ENCODE measurements at regions not wholly inside any gene's neighbourhood (a gene's known extent, or its start where the extent isn't known, plus 50 kb on each side); places are given as distances from the start of the nearest gene placed in this dataset.
A peak's percentile ranks its signal among the peaks of the same experiment; 100 is the strongest.

DNA sequence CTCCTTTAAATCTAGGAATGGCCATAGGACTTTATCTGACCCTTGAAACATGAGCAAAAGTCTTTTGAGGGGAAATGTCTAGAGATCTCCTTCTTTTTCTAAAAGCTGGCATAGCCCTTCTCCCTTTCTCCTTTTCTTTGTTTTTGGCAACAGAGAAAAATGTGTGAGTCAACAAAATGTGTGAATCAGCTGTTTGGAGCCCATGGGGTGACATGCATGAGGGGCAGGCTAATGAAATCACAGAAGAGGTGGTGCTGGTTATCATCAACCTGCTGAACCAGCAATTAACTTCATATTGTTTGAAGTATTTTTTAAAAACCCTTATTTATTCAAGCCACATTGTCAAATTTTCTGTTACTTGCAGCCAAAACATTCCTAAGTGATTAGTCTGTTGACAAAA is 132.3 kb downstream of the CCDC59 start:
- DNase-seq (ENCODE audit: low read depth): peak; percentile 0
- TF ChIP-seq, protein P1, sequence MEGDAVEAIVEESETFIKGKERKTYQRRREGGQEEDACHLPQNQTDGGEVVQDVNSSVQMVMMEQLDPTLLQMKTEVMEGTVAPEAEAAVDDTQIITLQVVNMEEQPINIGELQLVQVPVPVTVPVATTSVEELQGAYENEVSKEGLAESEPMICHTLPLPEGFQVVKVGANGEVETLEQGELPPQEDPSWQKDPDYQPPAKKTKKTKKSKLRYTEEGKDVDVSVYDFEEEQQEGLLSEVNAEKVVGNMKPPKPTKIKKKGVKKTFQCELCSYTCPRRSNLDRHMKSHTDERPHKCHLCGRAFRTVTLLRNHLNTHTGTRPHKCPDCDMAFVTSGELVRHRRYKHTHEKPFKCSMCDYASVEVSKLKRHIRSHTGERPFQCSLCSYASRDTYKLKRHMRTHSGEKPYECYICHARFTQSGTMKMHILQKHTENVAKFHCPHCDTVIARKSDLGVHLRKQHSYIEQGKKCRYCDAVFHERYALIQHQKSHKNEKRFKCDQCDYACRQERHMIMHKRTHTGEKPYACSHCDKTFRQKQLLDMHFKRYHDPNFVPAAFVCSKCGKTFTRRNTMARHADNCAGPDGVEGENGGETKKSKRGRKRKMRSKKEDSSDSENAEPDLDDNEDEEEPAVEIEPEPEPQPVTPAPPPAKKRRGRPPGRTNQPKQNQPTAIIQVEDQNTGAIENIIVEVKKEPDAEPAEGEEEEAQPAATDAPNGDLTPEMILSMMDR (conservative IDR thresholded peaks at IDR 0.05; ENCODE audit: low read length): no peak
- no peak overlapping the region for H3K4me3 ChIP-seq (ENCODE audit: low read length)

DNA sequence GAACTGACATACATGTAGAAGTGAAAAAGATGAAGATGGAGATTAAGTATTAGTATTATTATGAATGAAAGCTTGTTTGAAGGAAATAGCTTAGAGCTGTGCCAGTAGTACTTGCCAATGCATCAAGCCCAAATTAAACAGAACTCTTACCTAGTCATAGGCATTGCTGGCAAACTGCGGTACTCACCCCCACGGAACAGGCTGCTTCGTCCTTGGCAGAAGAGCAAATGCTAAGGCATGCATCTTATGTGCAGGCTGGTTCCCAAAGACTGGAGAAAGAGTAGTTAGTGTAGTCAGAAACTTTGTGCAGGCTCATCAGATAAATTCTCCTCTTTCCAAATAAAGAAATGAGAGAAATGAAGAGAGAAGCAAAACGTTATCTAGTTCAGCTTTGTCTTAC is 134.8 kb downstream of the CCDC59 start:
- no peak for DNase-seq (ENCODE audit: low read depth)
- TF ChIP-seq, protein P1 (conservative IDR thresholded peaks at IDR 0.05; ENCODE audit: low read length): no peak
- H3K4me3 ChIP-seq (ENCODE audit: low read length): no peak overlapping the region

DNA sequence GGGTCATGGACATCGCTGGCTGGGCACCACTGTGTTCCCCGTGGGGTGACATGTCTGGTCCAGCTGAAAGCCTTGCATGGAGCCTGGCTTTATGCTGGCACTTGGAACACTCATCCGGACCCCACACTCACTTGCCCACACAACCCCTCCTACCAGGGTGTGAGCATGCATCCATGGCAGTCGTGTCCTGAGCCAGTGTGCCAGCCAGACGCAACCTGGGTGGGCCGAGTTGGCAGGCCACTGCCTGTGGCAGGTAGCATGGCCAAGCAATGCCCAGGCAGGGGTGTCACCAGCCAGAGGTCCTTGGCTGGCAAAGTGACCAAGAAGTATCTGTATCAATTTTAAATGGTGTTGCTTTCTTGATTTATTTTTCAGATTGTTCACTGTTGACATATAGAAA is 141.7 kb downstream of the CCDC59 start:
- no peak for DNase-seq (ENCODE audit: low read depth)
- H3K4me3 ChIP-seq (ENCODE audit: low read length): no peak overlapping the region
- TF ChIP-seq, protein P1 (conservative IDR thresholded peaks at IDR 0.05; ENCODE audit: low read length): no peak

DNA sequence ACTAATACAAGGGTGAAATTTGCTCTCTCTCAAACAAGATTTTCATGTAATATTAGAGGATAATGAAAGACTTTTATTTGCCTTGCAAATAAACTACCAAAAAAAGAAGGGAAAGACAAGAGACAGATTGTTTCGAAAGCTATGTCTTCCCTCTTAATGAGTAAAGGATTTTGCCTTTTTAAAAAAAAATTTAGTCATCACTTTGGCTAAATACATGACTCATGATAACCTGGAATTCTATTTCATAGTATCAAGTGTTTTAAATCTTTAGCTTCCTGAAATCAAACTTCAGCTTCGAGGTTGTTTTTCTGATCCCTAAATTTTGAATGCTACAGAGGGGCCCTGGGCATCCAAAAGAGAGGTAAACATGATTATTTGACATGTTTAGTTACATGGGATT is 144.4 kb downstream of the CCDC59 start:
- TF ChIP-seq, protein P1 (conservative IDR thresholded peaks at IDR 0.05; ENCODE audit: low read length): no peak
- H3K4me3 ChIP-seq (ENCODE audit: low read length): no peak overlapping the region
- no peak for DNase-seq (ENCODE audit: low read depth)

DNA sequence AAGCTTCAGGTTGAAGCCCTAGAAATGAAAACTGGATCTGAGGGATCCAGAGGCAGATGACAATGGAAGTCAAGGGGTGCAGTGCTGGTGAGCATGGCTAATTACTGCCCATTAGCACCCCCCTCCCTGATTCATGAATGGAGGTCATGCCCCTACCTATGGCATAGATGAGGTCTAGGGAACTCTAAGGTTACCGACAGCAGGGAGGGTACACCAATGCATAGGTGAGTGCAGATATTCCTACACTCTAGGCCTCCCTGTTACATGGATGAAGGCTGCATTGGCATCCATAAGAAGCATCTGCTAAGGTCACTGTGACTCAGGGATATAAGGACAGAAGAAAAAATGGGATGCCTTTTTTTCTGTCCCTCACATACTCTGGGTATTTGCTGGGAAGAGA is 147.3 kb downstream of the CCDC59 start:
- DNase-seq (ENCODE audit: low read depth): no peak
- TF ChIP-seq, protein P1 (conservative IDR thresholded peaks at IDR 0.05; ENCODE audit: low read length): no peak

GRCh38 chr12:82209533-82209932 is 148.7 kb downstream of the CCDC59 start:
- no peak for DNase-seq (ENCODE audit: low read depth)
- TF ChIP-seq, protein P1 (conservative IDR thresholded peaks at IDR 0.05; ENCODE audit: low read length): no peak
- H3K4me3 ChIP-seq (ENCODE audit: low read length): no peak overlapping the region

More for the DNA sequence above, 147.3 kb downstream of the CCDC59 start:
- H3K4me3 ChIP-seq (ENCODE audit: low read length): no peak overlapping the region

- no peak overlapping the region for H3K4me3 ChIP-seq (ENCODE audit: low read length)
- DNase-seq (ENCODE audit: low read depth): no peak
- TF ChIP-seq, protein P1 (conservative IDR thresholded peaks at IDR 0.05; ENCODE audit: low read length): no peak
Measured at GRCh38 chr12:82207556-82207955, 150.6 kb downstream of the CCDC59 start.

Measured in AG10803 (cell line).